ENCODE measurements at regions not wholly inside any gene's neighbourhood (a gene's known extent, or its start where the extent isn't known, plus 50 kb on each side); places are given as distances from the start of the nearest gene placed in this dataset.

- H3K4me3 Mint-ChIP-seq = no peak overlapping the region
These were observed 270.3 kb downstream of the MREG start for GRCh38 chr2:215743066-215743465.

GRCh38 chr2:215742021-215742420, 271.3 kb downstream of the MREG start:
- Mint-ChIP-seq H3K36me3 (no peaks in the 10 kb centered on the region), H3K4me3 (no peak overlapping the region), H3K9me3 (no peaks in the 10 kb centered on the region), H3K27me3 (peaks cover 2% of the 10 kb centered on the region), H3K27ac (no peak overlapping the region), H3K4me1 (peaks cover 13% of the 10 kb centered on the region)

More at GRCh38 chr2:215743066-215743465, 270.3 kb downstream of the MREG start:
- no peaks in the 10 kb centered on the region for H3K9me3 Mint-ChIP-seq
- peaks cover 2% of the 10 kb centered on the region for H3K27me3 Mint-ChIP-seq
- H3K36me3 Mint-ChIP-seq = no peaks in the 10 kb centered on the region
- H3K27ac Mint-ChIP-seq = no peak overlapping the region
- H3K4me1 Mint-ChIP-seq = peaks cover 13% of the 10 kb centered on the region

DNA sequence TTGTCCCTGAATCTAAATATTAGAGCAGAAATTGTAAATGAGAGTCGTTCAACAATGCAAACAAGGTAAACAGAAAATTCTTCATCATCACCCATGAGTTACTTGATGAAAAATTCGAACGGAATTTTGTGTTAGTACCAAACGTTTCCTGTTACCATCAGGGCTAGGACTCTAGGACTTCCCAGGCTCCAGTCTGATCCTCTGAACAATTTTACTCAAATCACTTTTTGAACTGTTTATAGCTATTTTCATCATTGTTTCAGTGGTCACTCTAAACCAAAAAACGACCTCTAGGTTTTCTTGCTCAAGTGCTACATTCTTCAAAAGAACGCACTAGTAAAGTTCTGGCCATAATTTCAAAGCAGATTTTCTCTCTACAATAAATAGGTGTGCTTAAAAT, 273.3 kb downstream of the MREG start:
- no peak overlapping the region for H3K27ac Mint-ChIP-seq
- no peaks in the 10 kb centered on the region for H3K9me3 Mint-ChIP-seq
- H3K27me3 Mint-ChIP-seq = peaks cover 2% of the 10 kb centered on the region
- no peak overlapping the region for H3K4me3 Mint-ChIP-seq
- H3K36me3 Mint-ChIP-seq = no peaks in the 10 kb centered on the region
- no peaks in the 10 kb centered on the region for H3K4me1 Mint-ChIP-seq

DNA sequence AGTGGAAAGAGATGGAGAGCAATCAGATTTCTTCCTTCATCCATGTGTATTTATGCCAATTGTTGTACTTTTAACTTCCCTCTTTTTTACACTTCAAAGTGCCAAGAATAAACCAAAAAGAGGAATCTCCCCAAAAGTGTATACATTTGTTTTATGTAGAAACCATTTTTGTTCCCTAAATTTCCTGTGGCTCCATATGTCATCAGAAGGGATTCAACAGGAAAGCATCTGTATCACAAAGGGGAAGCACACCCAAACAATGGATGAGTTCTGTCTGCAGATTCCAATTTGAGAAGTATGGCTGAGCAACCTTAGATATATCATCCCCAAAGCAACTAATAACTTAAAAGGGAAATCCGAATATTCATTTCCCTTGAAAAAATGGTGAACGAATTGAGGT, 275.0 kb downstream of the MREG start:
- Mint-ChIP-seq H3K9me3 (no peaks in the 10 kb centered on the region), H3K4me3 (no peak overlapping the region), H3K36me3 (no peaks in the 10 kb centered on the region), H3K27me3 (peaks cover 2% of the 10 kb centered on the region), H3K4me1 (no peaks in the 10 kb centered on the region), H3K27ac (no peak overlapping the region)

- Mint-ChIP-seq H3K4me3 (no peak overlapping the region), H3K36me3 (no peaks in the 10 kb centered on the region), H3K4me1 (no peaks in the 10 kb centered on the region), H3K27ac (no peak overlapping the region), H3K9me3 (no peaks in the 10 kb centered on the region), H3K27me3 (peaks cover 2% of the 10 kb centered on the region)
These were observed 275.9 kb downstream of the MREG start for GRCh38 chr2:215737477-215737876.

- Mint-ChIP-seq H3K27ac (no peak overlapping the region), H3K27me3 (peaks cover 2% of the 10 kb centered on the region), H3K36me3 (no peaks in the 10 kb centered on the region), H3K4me3 (no peak overlapping the region), H3K9me3 (no peaks in the 10 kb centered on the region), H3K4me1 (no peaks in the 10 kb centered on the region)
These were observed 276.6 kb downstream of the MREG start for GRCh38 chr2:215736653-215737290.

DNA sequence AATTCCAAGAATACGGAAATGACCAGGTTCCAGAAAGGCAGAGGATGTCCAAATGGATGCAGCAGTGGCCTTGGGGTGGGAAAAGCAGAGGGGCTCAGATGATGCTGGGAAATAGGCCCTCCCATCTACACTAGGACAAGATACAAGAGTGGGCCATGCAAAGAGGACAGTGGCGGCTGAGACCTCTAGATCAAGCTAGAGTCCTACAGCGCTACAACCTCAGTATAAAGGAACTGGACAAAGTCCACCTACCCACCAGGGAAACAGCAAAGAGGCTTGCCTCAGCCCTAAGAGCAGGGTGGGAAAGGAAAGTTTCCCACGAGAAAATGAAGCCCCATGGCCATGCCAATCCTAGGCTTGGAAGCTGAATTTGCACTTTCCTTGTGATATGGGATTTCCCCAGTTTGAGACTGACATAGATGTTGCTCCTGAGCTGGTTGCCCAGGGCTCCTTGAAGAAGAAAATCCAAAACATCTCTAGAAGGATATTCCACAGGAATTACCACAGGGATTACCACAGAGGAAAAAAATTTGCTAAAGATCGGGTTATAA, 282.2 kb downstream of the MREG start:
- Mint-ChIP-seq H3K27ac (no peak overlapping the region), H3K4me3 (no peak overlapping the region), H3K27me3 (no peaks in the 10 kb centered on the region), H3K36me3 (no peaks in the 10 kb centered on the region), H3K9me3 (no peaks in the 10 kb centered on the region), H3K4me1 (peaks cover 7% of the 10 kb centered on the region)

- Mint-ChIP-seq H3K4me3 (no peak overlapping the region), H3K9me3 (no peaks in the 10 kb centered on the region), H3K4me1 (peaks cover 7% of the 10 kb centered on the region), H3K27ac (no peak overlapping the region), H3K36me3 (no peaks in the 10 kb centered on the region), H3K27me3 (no peaks in the 10 kb centered on the region)
These were observed 283.2 kb downstream of the MREG start for GRCh38 chr2:215729985-215730620.

- Mint-ChIP-seq H3K9me3 (no peaks in the 10 kb centered on the region), H3K4me1 (peaks cover 7% of the 10 kb centered on the region), H3K4me3 (no peak overlapping the region), H3K27ac (no peak overlapping the region), H3K36me3 (no peaks in the 10 kb centered on the region), H3K27me3 (no peaks in the 10 kb centered on the region)
These were observed 284.8 kb downstream of the MREG start for GRCh38 chr2:215728504-215729065.

DNA sequence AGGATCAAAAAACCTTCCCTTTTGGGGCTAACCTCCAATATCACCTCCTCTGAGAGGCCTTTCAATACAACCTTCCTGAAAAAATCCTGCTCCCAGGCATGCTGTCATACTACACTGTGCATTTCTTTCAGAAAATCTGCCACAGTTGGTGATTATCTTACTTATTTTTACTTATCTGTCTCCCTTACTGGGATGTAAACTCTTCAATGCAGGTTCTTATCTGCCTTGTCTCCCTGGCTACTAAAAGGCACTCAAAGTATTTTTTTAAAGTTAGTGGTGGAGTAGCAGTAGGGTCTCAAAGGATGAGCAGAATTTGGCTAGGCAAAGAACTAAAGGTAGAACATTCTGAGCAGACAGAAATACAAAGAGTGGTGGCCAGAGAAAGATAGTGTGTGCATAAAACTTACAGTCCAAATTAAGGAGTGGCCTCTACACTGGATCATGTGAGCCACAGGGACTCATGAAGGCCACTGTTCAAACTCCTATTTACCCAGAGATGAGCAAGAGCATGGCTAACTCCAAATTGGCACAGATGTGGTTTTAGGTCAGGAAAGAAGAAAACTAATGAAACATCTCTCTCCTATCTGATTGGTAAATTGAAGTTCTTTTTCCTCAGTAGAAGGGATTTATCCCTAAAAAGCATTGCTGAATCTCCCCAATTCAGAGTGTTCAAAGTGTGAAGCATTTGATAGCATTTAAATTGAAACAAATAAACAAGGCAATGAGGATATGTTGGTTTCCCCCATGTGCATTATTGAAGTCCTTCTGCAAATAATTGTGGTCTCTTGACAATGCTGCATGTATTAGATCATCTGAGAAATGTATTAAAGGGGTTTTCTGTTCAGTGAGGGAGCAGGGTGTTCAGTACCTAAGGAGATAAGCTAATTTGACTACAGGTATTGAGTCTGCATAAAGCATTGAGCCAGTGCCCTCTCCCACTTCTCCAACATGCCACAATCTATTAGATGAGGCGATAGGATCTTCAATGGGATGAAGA, 285.5 kb downstream of the MREG start:
- no peak overlapping the region for H3K4me3 Mint-ChIP-seq
- peaks cover 7% of the 10 kb centered on the region for H3K4me1 Mint-ChIP-seq
- no peaks in the 10 kb centered on the region for H3K9me3 Mint-ChIP-seq
- H3K27me3 Mint-ChIP-seq = no peaks in the 10 kb centered on the region
- no peaks in the 10 kb centered on the region for H3K36me3 Mint-ChIP-seq
- H3K27ac Mint-ChIP-seq = no peak overlapping the region

DNA sequence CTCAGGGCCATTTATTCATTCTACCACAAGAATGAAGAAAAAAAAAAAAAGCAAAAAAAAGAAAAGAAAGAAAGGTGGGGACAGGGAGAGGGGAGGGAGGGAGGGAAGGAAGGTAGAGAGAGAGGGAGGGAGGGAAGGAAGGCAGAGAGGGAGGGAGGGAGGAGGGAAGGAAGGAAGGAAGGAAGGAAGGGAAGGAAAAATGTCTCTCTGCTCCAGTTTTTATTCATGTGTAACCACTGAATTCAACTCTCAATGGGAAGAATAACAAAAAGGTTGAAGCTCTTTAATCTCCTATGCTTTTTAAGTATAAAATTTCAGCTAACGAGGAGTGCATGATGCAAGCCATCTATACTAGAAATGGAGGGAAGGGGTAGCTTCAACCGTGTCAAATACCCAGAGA, 287.3 kb downstream of the MREG start:
- Mint-ChIP-seq H3K27me3 (no peaks in the 10 kb centered on the region), H3K9me3 (no peaks in the 10 kb centered on the region), H3K36me3 (no peaks in the 10 kb centered on the region), H3K4me1 (peaks cover 7% of the 10 kb centered on the region), H3K4me3 (no peak overlapping the region), H3K27ac (no peak overlapping the region)

- H3K9me3 Mint-ChIP-seq = no peaks in the 10 kb centered on the region
- H3K27me3 Mint-ChIP-seq = no peaks in the 10 kb centered on the region
These were observed 288.3 kb upstream of the FN1 start for GRCh38 chr2:215724146-215724545.

GRCh38 chr2:215723631-215724011, 287.8 kb upstream of the FN1 start:
- Mint-ChIP-seq H3K36me3 (no peaks in the 10 kb centered on the region), H3K27me3 (no peaks in the 10 kb centered on the region), H3K27ac (no peak overlapping the region), H3K9me3 (no peaks in the 10 kb centered on the region), H3K4me3 (no peak overlapping the region), H3K4me1 (peaks cover 6% of the 10 kb centered on the region)

More at GRCh38 chr2:215724146-215724545, 288.3 kb upstream of the FN1 start:
- Mint-ChIP-seq H3K27ac (no peak overlapping the region), H3K4me1 (peaks cover 7% of the 10 kb centered on the region), H3K4me3 (no peak overlapping the region), H3K36me3 (no peaks in the 10 kb centered on the region)

DNA sequence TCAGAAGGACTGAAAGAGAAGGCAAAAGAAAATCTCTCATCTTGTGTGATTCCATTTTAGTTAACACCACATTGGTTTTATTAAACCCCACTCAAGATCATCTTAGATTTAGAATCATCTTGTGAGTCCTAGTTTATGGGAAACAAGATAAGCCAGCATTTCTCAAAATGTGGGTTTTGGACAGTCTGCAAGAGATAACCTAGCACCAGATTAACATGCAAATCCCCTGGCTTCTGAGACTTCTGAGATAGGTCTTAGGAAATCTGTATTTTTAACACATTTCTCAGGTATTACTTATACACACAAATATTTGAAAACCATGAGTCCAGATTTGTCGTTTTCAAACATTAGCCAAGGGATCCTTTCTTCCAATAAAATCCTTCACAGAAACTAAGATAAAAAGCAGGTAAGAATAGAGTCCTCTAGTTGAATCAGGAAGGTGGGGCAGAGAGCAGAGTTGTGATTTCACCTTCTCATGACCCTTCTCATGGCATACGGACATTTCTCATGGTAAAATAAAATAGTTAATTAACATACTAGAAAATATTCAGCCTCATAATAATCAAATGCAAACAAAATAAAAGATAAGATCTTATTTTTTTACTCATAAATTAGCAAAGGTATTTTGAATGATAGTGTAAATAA, 287.2 kb upstream of the FN1 start:
- Mint-ChIP-seq H3K4me3 (no peak overlapping the region), H3K27me3 (no peaks in the 10 kb centered on the region), H3K4me1 (peaks cover 1% of the 10 kb centered on the region), H3K36me3 (no peaks in the 10 kb centered on the region), H3K9me3 (no peaks in the 10 kb centered on the region), H3K27ac (no peak overlapping the region)

GRCh38 chr2:215722125-215722524, 286.3 kb upstream of the FN1 start:
- Mint-ChIP-seq H3K9me3 (no peaks in the 10 kb centered on the region), H3K27me3 (no peaks in the 10 kb centered on the region), H3K27ac (no peak overlapping the region), H3K36me3 (no peaks in the 10 kb centered on the region), H3K4me3 (no peak overlapping the region), H3K4me1 (no peaks in the 10 kb centered on the region)
